Panc1 (cell line): ENCODE measurements at regions not wholly inside any gene's neighbourhood (a gene's known extent, or its start where the extent isn't known, plus 50 kb on each side); places are given as distances from the start of the nearest gene placed in this dataset.

Experiments
- ATAC-seq: fragments of 200-7000 bp; cut with Tn5 transposase; 2 replicates; pipeline ENCODE4 v1.9.1; 2020; ENCODE audit warnings: mild to moderate bottlenecking, moderate library complexity
- BruUV-seq: library from RNA; stranded (reverse); fragments of 400-500 nt; replicated peaks from 2 replicates; lab custom pipeline; 2021; lab: Mats Ljungman, UMichigan
- CTCF ChIA-PET: fragments of 300-600 bp; sonication (Branson Sonifier 250); formaldehyde crosslinking; loops from one replicate; lab custom pipeline; 2022; ENCODE audit warnings: antibody characterized with exemption; lab: Charles Lee
- POLR2A ChIA-PET: fragments of 300-600 bp; sonication (Branson Sonifier 250); formaldehyde crosslinking; loops from one replicate; lab custom pipeline; 2022; ENCODE audit warnings: antibody characterized with exemption; lab: Charles Lee
- DNase-seq: peaks from one replicate; pipeline ENCODE4 v3.0.0-alpha.2; 2010; ENCODE audit warnings: low read depth, low spot score
- H3K27ac ChIP-seq: 2 replicates; pipeline ENCODE4 v1.5.1; 2011; ENCODE audit warnings: mild to moderate bottlenecking, low read length, inconsistent platforms
- H3K27me3 ChIP-seq: fragments of 200-500 bp; sonication (Bioruptor generic); 2 replicates; pipeline ENCODE4 v1.6.0; 2014; ENCODE audit warnings: low read length, inconsistent platforms; ENCODE audit not compliant: control insufficient read depth, insufficient read depth
- H3K36me3 ChIP-seq: fragments of 200-500 bp; sonication (Bioruptor generic); 2 replicates; pipeline ENCODE4 v1.5.1; 2014; ENCODE audit warnings: inconsistent platforms, mild to moderate bottlenecking, low read length, moderate library complexity; ENCODE audit not compliant: control insufficient read depth, insufficient read depth
- H3K4me1 ChIP-seq: 2 replicates; pipeline ENCODE4 v1.5.1; 2011; ENCODE audit warnings: inconsistent platforms, mild to moderate bottlenecking, low read length, moderate library complexity; ENCODE audit not compliant: control insufficient read depth, insufficient read depth
- H3K4me3 ChIP-seq, 2 experiments: 2 replicates each; pipeline ENCODE4 v1.5.1; 2011 to 2012; ENCODE audit warnings: low read depth in 2 of 2, low read length in 2 of 2, mild to moderate bottlenecking in 2 of 2, inconsistent platforms in 1 of 2, moderate library complexity in 1 of 2
- H3K9me3 ChIP-seq: fragments of 200-500 bp; sonication (Bioruptor generic); 2 replicates; pipeline ENCODE4 v1.5.1; 2014; ENCODE audit warnings: low read depth, mild to moderate bottlenecking, inconsistent platforms, low read length, moderate library complexity; ENCODE audit not compliant: control insufficient read depth, insufficient read depth
- POLR2AphosphoS5 ChIP-seq: IDR thresholded peaks from 2 replicates; pipeline ENCODE4 v1.6.1; 2012; ENCODE audit warnings: mild to moderate bottlenecking, low read depth, low read length, moderate library complexity
- SIN3A ChIP-seq: IDR thresholded peaks from 2 replicates; pipeline ENCODE4 v1.6.1; 2012; ENCODE audit warnings: low read depth, mild to moderate bottlenecking, low read length, moderate library complexity, borderline replicate concordance; ENCODE audit not compliant: insufficient read depth
- TCF7L2 ChIP-seq: IDR thresholded peaks from 2 replicates; pipeline ENCODE4 v1.6.1; 2011; ENCODE audit warnings: mild to moderate bottlenecking, low read depth, low read length, inconsistent platforms
- in situ Hi-C: cut with HindIII; loops from 2 replicates; pipeline ENCODE4 v1.10.0; 2016; ENCODE audit warnings: low sequenced_read_pairs, low pct_unique_long_range_greater_than_20kb
- intact Hi-C: fragments of 100-400 bp; cut with micrococcal nuclease; formaldehyde crosslinking; loops from one replicate; pipeline ENCODE4 v1.10.0; 2022; ENCODE audit not compliant: unreplicated experiment
- TF ChIP-seq, protein P1 (sequence below), 2 experiments: IDR thresholded peaks; 2 replicates each; pipeline ENCODE4 v1.6.1; 2011 to 2012; ENCODE audit warnings: low read depth in 2 of 2, control low read depth in 1 of 2, low read length in 1 of 2, mild to moderate bottlenecking in 1 of 2, moderate library complexity in 1 of 2; ENCODE audit not compliant: insufficient read depth in 1 of 2
- TF ChIP-seq, protein P2 (sequence below): fragments of 450-650 bp; IDR thresholded peaks from 2 replicates; pipeline ENCODE4 v1.5.1; 2017; ENCODE audit warnings: mild to moderate bottlenecking

DNA sequence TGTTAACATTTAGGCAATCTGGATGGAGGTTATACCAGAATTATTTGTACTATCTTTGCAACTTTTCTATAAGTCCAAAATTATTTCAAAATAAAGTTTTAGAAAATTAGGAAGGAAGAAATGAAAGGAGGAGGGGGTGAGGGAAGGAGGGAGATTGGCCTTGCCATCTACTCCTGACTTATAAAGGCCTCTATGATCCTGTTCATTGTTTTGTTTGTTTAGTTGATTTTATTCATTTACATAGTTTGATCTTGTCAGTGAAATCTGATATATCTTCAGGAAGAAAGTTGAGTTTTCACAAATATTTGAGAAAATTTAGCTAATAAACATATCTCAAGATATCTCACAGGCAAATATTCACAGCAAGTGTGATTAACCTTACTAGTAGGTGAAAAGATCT lies 189.3 kb upstream of the NOCT start:
- H3K27me3 ChIP-seq: no peaks in the 10 kb centered on the region
- no peak overlapping the region for H3K4me3 ChIP-seq
- in situ Hi-C loops (no loop called here), intact Hi-C loops (no loop called here)
- TF ChIP-seq, protein P1, sequence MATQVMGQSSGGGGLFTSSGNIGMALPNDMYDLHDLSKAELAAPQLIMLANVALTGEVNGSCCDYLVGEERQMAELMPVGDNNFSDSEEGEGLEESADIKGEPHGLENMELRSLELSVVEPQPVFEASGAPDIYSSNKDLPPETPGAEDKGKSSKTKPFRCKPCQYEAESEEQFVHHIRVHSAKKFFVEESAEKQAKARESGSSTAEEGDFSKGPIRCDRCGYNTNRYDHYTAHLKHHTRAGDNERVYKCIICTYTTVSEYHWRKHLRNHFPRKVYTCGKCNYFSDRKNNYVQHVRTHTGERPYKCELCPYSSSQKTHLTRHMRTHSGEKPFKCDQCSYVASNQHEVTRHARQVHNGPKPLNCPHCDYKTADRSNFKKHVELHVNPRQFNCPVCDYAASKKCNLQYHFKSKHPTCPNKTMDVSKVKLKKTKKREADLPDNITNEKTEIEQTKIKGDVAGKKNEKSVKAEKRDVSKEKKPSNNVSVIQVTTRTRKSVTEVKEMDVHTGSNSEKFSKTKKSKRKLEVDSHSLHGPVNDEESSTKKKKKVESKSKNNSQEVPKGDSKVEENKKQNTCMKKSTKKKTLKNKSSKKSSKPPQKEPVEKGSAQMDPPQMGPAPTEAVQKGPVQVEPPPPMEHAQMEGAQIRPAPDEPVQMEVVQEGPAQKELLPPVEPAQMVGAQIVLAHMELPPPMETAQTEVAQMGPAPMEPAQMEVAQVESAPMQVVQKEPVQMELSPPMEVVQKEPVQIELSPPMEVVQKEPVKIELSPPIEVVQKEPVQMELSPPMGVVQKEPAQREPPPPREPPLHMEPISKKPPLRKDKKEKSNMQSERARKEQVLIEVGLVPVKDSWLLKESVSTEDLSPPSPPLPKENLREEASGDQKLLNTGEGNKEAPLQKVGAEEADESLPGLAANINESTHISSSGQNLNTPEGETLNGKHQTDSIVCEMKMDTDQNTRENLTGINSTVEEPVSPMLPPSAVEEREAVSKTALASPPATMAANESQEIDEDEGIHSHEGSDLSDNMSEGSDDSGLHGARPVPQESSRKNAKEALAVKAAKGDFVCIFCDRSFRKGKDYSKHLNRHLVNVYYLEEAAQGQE (IDR thresholded peaks at IDR 0.05; ENCODE audit: insufficient read depth in 1 of 2, low read depth in 2 of 2, low read length in 1 of 2): no peak
- TF ChIP-seq POLR2AphosphoS5 (no peak), SIN3A (no peak), TCF7L2 (no peak)
- TF ChIP-seq, protein P2, sequence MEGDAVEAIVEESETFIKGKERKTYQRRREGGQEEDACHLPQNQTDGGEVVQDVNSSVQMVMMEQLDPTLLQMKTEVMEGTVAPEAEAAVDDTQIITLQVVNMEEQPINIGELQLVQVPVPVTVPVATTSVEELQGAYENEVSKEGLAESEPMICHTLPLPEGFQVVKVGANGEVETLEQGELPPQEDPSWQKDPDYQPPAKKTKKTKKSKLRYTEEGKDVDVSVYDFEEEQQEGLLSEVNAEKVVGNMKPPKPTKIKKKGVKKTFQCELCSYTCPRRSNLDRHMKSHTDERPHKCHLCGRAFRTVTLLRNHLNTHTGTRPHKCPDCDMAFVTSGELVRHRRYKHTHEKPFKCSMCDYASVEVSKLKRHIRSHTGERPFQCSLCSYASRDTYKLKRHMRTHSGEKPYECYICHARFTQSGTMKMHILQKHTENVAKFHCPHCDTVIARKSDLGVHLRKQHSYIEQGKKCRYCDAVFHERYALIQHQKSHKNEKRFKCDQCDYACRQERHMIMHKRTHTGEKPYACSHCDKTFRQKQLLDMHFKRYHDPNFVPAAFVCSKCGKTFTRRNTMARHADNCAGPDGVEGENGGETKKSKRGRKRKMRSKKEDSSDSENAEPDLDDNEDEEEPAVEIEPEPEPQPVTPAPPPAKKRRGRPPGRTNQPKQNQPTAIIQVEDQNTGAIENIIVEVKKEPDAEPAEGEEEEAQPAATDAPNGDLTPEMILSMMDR: no peak
- ChIA-PET POLR2A (no interaction called here), CTCF (no interaction called here)
- no peak overlapping the region for H3K27ac ChIP-seq
- no peaks in the 10 kb centered on the region for H3K4me1 ChIP-seq
- ATAC-seq: no peak
- H3K9me3 ChIP-seq: no peaks in the 10 kb centered on the region
- no peak for DNase-seq
- no TSS peak for BruUV-seq
- H3K36me3 ChIP-seq: no peaks in the 10 kb centered on the region

DNA sequence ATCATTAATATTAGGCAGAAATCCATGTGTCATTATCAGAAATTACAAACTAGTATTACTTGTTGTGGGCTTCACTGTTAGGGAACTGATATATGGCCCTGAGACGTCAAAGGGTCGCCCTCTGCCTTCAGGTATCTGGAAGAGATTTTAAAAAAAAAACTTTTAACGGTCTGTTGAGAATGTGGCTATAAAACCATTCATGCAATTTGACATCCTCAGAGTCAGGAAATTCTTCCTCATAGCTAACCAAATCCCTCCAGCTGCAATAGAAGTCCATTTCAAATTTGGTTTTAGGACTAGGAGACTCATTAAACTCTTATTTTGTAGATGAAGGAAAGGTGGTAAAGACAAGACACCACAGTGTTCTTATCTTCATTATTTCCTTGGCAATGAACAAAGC lies 194.2 kb upstream of the NOCT start:
- DNase-seq: no peak
- BruUV-seq: no TSS peak
- ChIA-PET CTCF (no interaction called here), POLR2A (no interaction called here)
- no peak for ATAC-seq
- TF ChIP-seq TCF7L2 (no peak), SIN3A (no peak)
- Histone ChIP-seq H3K9me3 (no peaks in the 10 kb centered on the region), H3K36me3 (no peaks in the 10 kb centered on the region), H3K4me3 (no peak overlapping the region), H3K27ac (no peak overlapping the region), H3K27me3 (no peaks in the 10 kb centered on the region), H3K4me1 (no peaks in the 10 kb centered on the region)
- in situ Hi-C loops (no loop called here), intact Hi-C loops (no loop called here)

DNA sequence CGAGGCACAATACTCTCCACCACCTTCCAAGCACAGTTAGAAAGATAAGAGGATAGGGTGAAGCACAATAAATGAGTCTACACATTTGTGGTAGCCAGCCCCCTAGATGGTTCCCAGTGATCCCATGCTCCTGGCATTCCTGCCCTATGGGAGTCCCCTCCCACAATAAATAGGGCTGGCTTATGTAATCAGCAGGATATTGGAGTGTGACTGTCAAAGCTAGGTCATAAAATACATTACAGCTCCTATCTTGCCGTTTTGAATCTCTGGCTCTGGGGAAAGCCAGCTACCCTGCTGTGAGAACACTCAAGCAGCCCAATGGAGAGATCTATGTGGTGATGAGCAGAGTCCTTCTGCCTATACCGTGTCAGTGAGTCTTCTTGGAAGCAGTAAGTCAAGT lies 198.7 kb upstream of the NOCT start:
- in situ Hi-C loops: no loop called here
- Histone ChIP-seq H3K27ac (no peak overlapping the region), H3K9me3 (no peaks in the 10 kb centered on the region), H3K36me3 (no peaks in the 10 kb centered on the region), H3K4me3 (no peak overlapping the region), H3K27me3 (no peaks in the 10 kb centered on the region), H3K4me1 (no peaks in the 10 kb centered on the region)
- intact Hi-C loops: no loop called here
- ChIA-PET CTCF (no interaction called here), POLR2A (no interaction called here)
- TF ChIP-seq, protein P1 (IDR thresholded peaks at IDR 0.05; ENCODE audit: insufficient read depth in 1 of 2, low read depth in 2 of 2, low read length in 1 of 2): no peak
- TF ChIP-seq SIN3A: no peak
- no peak for TF ChIP-seq POLR2AphosphoS5
- TF ChIP-seq, protein P2: no peak
- no peak for TF ChIP-seq TCF7L2
- ATAC-seq (no peak), DNase-seq (no peak)
- no TSS peak for BruUV-seq
